ENCODE measurements at regions not wholly inside any gene's neighbourhood (a gene's known extent, or its start where the extent isn't known, plus 50 kb on each side); places are given as distances from the start of the nearest gene placed in this dataset.

DNA sequence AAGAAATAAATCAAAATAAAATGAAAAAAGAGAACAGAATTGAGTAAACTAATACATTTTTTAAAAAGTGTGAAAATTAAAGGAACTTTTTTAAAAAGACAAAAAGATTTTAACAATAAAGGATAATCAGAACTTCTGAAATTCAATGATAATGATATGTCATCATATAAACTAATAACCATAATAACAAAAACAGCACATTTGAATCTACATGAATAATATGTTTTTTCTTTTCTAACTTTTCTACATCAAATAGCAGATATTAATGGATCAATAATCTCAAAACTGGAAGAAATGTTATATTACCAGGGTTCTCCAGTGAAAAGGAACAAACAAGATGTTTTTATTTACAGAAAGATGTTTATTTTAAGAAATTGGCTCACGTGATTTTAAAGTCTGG lies 903.3 kb upstream of the MIR17HG start:
- no peak overlapping the region for H3K9ac ChIP-seq
- no peak overlapping the region for H3K27ac ChIP-seq
- no peak overlapping the region for H2AFZ ChIP-seq
- H3K4me3 ChIP-seq (ENCODE audit: low read depth, low read length): no peak overlapping the region
- no peaks in the 10 kb centered on the region for H3K9me3 ChIP-seq (ENCODE audit: control insufficient read depth, low read length)
- no peaks in the 10 kb centered on the region for H3K27me3 ChIP-seq (ENCODE audit: control insufficient read depth, insufficient read depth, low read length)
- TF ChIP-seq, protein P1, sequence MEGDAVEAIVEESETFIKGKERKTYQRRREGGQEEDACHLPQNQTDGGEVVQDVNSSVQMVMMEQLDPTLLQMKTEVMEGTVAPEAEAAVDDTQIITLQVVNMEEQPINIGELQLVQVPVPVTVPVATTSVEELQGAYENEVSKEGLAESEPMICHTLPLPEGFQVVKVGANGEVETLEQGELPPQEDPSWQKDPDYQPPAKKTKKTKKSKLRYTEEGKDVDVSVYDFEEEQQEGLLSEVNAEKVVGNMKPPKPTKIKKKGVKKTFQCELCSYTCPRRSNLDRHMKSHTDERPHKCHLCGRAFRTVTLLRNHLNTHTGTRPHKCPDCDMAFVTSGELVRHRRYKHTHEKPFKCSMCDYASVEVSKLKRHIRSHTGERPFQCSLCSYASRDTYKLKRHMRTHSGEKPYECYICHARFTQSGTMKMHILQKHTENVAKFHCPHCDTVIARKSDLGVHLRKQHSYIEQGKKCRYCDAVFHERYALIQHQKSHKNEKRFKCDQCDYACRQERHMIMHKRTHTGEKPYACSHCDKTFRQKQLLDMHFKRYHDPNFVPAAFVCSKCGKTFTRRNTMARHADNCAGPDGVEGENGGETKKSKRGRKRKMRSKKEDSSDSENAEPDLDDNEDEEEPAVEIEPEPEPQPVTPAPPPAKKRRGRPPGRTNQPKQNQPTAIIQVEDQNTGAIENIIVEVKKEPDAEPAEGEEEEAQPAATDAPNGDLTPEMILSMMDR (IDR thresholded peaks at IDR 0.05): no peak
- H3K36me3 ChIP-seq (ENCODE audit: control insufficient read depth, insufficient read depth, low read length): no peaks in the 10 kb centered on the region
- no peaks in the 10 kb centered on the region for H3K4me1 ChIP-seq
- no peaks in the 10 kb centered on the region for H3K79me2 ChIP-seq
- H3K4me2 ChIP-seq (ENCODE audit: low read length): no peak overlapping the region

DNA sequence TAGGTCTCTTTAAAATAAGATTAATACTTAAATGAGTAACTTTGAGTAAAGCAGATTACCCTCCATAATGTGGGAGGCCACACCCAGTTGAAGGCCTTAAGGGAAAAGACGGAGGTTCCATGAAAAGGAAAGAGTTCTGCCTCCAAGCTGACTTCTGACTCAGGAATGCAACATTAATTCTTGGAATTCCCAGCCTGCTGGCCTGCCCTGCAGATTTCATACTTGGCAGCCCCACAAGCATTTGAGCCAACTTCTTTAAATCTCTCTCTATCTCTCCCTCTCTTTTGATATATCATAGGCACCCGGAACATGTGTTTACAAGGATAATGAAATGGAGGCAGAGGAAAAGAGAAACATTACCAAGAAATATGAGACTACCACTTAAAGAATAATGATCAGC lies 902.3 kb upstream of the MIR17HG start:
- no peaks in the 10 kb centered on the region for H3K79me2 ChIP-seq
- no peak overlapping the region for H2AFZ ChIP-seq
- no peak overlapping the region for H3K9ac ChIP-seq
- no peaks in the 10 kb centered on the region for H3K4me1 ChIP-seq
- TF ChIP-seq, protein P1 (IDR thresholded peaks at IDR 0.05): no peak
- no peak overlapping the region for H3K4me2 ChIP-seq (ENCODE audit: low read length)
- H3K9me3 ChIP-seq (ENCODE audit: control insufficient read depth, low read length): no peaks in the 10 kb centered on the region
- no peak overlapping the region for H3K4me3 ChIP-seq (ENCODE audit: low read depth, low read length)
- no peaks in the 10 kb centered on the region for H3K27me3 ChIP-seq (ENCODE audit: control insufficient read depth, insufficient read depth, low read length)
- H3K36me3 ChIP-seq (ENCODE audit: control insufficient read depth, insufficient read depth, low read length): no peaks in the 10 kb centered on the region
- H3K27ac ChIP-seq: no peak overlapping the region

DNA sequence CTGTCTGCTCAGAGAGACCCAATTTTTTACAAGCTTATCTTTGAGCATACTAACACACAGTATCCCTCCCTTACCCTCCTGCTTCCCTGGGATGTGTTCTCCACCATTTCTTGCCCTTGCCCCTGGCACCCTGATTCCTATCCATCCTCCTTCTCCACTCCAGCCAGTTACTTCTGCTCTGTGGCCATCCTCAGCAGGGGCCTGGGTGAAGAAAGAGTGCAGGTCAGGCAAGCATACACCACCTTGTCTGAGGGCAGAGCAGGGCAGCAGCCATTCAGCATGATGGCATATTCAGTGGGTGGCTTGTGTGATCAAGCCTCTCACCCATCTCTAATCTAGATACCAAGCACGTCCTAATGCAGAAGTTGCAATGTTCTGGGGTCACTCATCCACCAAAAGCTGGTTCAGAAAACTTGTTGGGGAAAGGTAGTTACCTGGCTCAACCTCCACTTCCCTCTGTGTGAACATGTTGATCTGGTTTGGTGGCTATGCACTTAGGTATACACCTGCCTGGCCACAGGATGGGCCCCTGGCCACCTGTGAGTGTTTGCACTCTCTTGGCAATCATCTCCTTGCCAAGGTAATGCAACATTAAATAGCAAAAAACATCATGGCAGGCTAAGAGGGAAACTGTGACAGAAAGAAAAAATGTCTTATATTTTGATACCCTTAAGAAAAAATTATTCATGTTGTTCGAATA lies 900.3 kb upstream of the MIR17HG start:
- TF ChIP-seq, protein P1 (IDR thresholded peaks at IDR 0.05): no peak
- Histone ChIP-seq H3K4me2 (ENCODE audit: low read length) (no peak overlapping the region), H3K4me1 (no peaks in the 10 kb centered on the region), H3K79me2 (no peaks in the 10 kb centered on the region), H3K9ac (no peak overlapping the region), H3K27me3 (ENCODE audit: control insufficient read depth, insufficient read depth, low read length) (no peaks in the 10 kb centered on the region), H3K36me3 (ENCODE audit: control insufficient read depth, insufficient read depth, low read length) (no peaks in the 10 kb centered on the region), H2AFZ (no peak overlapping the region), H3K4me3 (ENCODE audit: low read depth, low read length) (no peak overlapping the region), H3K27ac (no peak overlapping the region), H3K9me3 (ENCODE audit: control insufficient read depth, low read length) (no peaks in the 10 kb centered on the region)

DNA sequence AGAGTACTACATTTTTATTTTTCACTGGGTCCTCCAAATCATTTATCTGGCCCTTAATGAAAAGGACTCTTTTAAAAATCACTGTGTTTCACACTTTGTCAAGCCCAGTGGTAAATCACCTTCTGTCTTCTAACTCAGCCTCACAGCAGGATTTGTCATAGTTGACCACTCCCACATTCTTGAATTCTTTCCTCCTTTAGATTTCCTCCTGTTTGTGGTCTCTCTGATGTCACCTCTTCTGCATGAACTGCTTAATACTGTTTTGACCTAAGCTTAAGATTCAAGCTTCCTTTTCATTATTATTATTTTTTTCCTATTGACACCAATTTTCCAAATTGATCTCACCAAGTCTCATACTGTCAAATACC lies 899.8 kb upstream of the MIR17HG start:
- Histone ChIP-seq H3K9me3 (ENCODE audit: control insufficient read depth, low read length) (no peaks in the 10 kb centered on the region), H3K27me3 (ENCODE audit: control insufficient read depth, insufficient read depth, low read length) (no peaks in the 10 kb centered on the region), H2AFZ (no peak overlapping the region), H3K27ac (no peak overlapping the region), H3K4me2 (ENCODE audit: low read length) (no peak overlapping the region), H3K36me3 (ENCODE audit: control insufficient read depth, insufficient read depth, low read length) (no peaks in the 10 kb centered on the region), H3K4me1 (no peaks in the 10 kb centered on the region), H3K4me3 (ENCODE audit: low read depth, low read length) (no peak overlapping the region), H3K79me2 (no peaks in the 10 kb centered on the region), H3K9ac (no peak overlapping the region)
- TF ChIP-seq, protein P1 (IDR thresholded peaks at IDR 0.05): no peak

DNA sequence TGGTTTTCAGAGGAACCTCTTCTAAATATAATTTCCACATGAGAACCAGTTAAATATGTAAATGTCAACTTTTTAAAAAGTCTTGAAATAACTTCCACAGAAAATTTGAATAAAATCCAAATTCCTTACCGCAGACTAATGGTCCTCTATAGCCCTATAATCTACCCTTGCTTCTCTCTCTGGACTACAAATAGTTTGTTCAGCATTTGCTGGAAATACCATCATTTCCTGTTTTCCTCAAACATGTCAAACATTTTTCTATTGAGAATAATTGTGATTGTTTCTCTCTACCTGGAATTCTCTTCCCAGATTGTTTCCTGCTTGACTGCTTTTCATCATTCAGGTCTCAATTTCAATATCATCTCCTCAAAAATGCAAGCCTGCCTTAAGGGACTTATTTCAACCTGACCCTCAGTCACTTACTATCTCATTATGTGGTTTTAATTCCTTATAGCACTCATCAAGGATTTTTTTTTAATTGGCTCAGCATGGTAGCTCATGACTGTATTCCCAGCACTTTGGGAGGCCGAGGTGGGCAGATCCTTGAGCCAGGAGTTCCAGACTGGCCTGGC lies 898.9 kb upstream of the MIR17HG start:
- H3K4me1 ChIP-seq: no peaks in the 10 kb centered on the region
- H3K79me2 ChIP-seq: no peaks in the 10 kb centered on the region
- no peak overlapping the region for H3K4me3 ChIP-seq (ENCODE audit: low read depth, low read length)
- TF ChIP-seq, protein P1 (IDR thresholded peaks at IDR 0.05): no peak
- H3K4me2 ChIP-seq (ENCODE audit: low read length): no peak overlapping the region
- no peaks in the 10 kb centered on the region for H3K9me3 ChIP-seq (ENCODE audit: control insufficient read depth, low read length)
- H3K36me3 ChIP-seq (ENCODE audit: control insufficient read depth, insufficient read depth, low read length): no peaks in the 10 kb centered on the region
- H3K27ac ChIP-seq: no peak overlapping the region
- no peak overlapping the region for H2AFZ ChIP-seq
- no peak overlapping the region for H3K9ac ChIP-seq
- no peaks in the 10 kb centered on the region for H3K27me3 ChIP-seq (ENCODE audit: control insufficient read depth, insufficient read depth, low read length)

All from parathyroid adenoma (tissue), 2 donors.